HUES64 (cell line): ENCODE measurements at regions not wholly inside any gene's neighbourhood (a gene's known extent, or its start where the extent isn't known, plus 50 kb on each side); places are given as distances from the start of the nearest gene placed in this dataset.

Experiments used
- H3K27ac ChIP-seq: 2 replicates; pipeline ENCODE4 v1.7.0; 2013; ENCODE audit warnings: low read depth, low read length, inconsistent platforms
- H3K27me3 ChIP-seq: 2 replicates; pipeline ENCODE4 v1.6.1; 2013; ENCODE audit warnings: mild to moderate bottlenecking, low read length; ENCODE audit not compliant: insufficient read depth
- H3K36me3 ChIP-seq: 2 replicates; pipeline ENCODE4 v1.6.1; 2013; ENCODE audit warnings: mild to moderate bottlenecking, low read length; ENCODE audit not compliant: insufficient read depth
- H3K4me1 ChIP-seq: 2 replicates; pipeline ENCODE4 v1.6.1; 2013; ENCODE audit warnings: mild to moderate bottlenecking, low read length, moderate library complexity; ENCODE audit not compliant: insufficient read depth
- H3K4me3 ChIP-seq: 2 replicates; pipeline ENCODE4 v1.5.1; 2013; ENCODE audit warnings: mild to moderate bottlenecking, low read length, moderate library complexity
- H3K9ac ChIP-seq: 2 replicates; pipeline ENCODE4 v1.6.1; 2013; ENCODE audit warnings: mild to moderate bottlenecking, low read depth, low read length
- H3K9me3 ChIP-seq: 2 replicates; pipeline ENCODE4 v1.6.1; 2013; ENCODE audit warnings: low read depth, low read length; ENCODE audit not compliant: insufficient read depth
- whole genome bisulfite sequencing: fragments of 150-250, 120-280 bp; methylation state at CpG from one replicate; pipeline ENCODE4 v1.1.7; 2013; ENCODE audit warnings: missing lambda C conversion rate; 5-methylcytosine and 5-hydroxymethylcytosine counted together

GRCh38 chrX:43141885-43142284 is 363.9 kb upstream of the PPP1R2C start:
- no peak overlapping the region for H3K27ac ChIP-seq
- no peaks in the 10 kb centered on the region for H3K9me3 ChIP-seq
- no peak overlapping the region for H3K9ac ChIP-seq
- H3K4me3 ChIP-seq, result no peak overlapping the region
- no peaks in the 10 kb centered on the region for H3K4me1 ChIP-seq
- no peaks in the 10 kb centered on the region for H3K27me3 ChIP-seq
- no peaks in the 10 kb centered on the region for H3K36me3 ChIP-seq

- H3K27me3 ChIP-seq, result no peaks in the 10 kb centered on the region
- WGBS, result 87% methylated on average over 3 of the region's 3 CpGs
Measured at GRCh38 chrX:43148305-43148704, 370.3 kb upstream of the PPP1R2C start.

GRCh38 chrX:43165343-43165920 is 387.5 kb upstream of the PPP1R2C start:
- no peaks in the 10 kb centered on the region for H3K9me3 ChIP-seq
- no peaks in the 10 kb centered on the region for H3K36me3 ChIP-seq
- no peak overlapping the region for H3K4me3 ChIP-seq
- H3K27me3 ChIP-seq, result no peaks in the 10 kb centered on the region
- H3K27ac ChIP-seq, result no peak overlapping the region
- H3K4me1 ChIP-seq, result no peaks in the 10 kb centered on the region
- WGBS, result 81% methylated on average over 5 of the region's 5 CpGs
- no peak overlapping the region for H3K9ac ChIP-seq

More at GRCh38 chrX:43148305-43148704, 370.3 kb upstream of the PPP1R2C start:
- Histone ChIP-seq H3K36me3 (no peaks in the 10 kb centered on the region), H3K4me3 (no peak overlapping the region), H3K9me3 (no peaks in the 10 kb centered on the region), H3K4me1 (no peaks in the 10 kb centered on the region), H3K9ac (no peak overlapping the region), H3K27ac (no peak overlapping the region)

GRCh38 chrX:43166874-43167273 is 388.9 kb upstream of the PPP1R2C start:
- Histone ChIP-seq H3K4me3 (no peak overlapping the region), H3K27ac (no peak overlapping the region), H3K4me1 (no peaks in the 10 kb centered on the region), H3K9me3 (no peaks in the 10 kb centered on the region), H3K9ac (no peak overlapping the region), H3K27me3 (no peaks in the 10 kb centered on the region), H3K36me3 (no peaks in the 10 kb centered on the region)

- Histone ChIP-seq H3K36me3 (no peaks in the 10 kb centered on the region), H3K27ac (no peak overlapping the region), H3K27me3 (no peaks in the 10 kb centered on the region), H3K9ac (no peak overlapping the region), H3K4me1 (no peaks in the 10 kb centered on the region), H3K4me3 (no peak overlapping the region), H3K9me3 (0 out of 2 replicates have a peak, but pooled peaks cover 2% of the 10 kb centered on the region)
- WGBS, result 92% methylated on average over 2 of the region's 2 CpGs
Measured at GRCh38 chrX:43175434-43175833, 397.5 kb upstream of the PPP1R2C start.

GRCh38 chrX:43176686-43177085 is 398.7 kb upstream of the PPP1R2C start:
- Histone ChIP-seq H3K27ac (no peak overlapping the region), H3K36me3 (no peaks in the 10 kb centered on the region), H3K4me1 (no peaks in the 10 kb centered on the region), H3K9me3 (0 out of 2 replicates have a peak, but pooled peaks cover 2% of the 10 kb centered on the region), H3K9ac (no peak overlapping the region), H3K4me3 (no peak overlapping the region), H3K27me3 (no peaks in the 10 kb centered on the region)
- 97% methylated on average over 5 of the region's 6 CpGs for WGBS

- H3K9ac ChIP-seq, result no peak overlapping the region
- H3K36me3 ChIP-seq, result no peaks in the 10 kb centered on the region
- 93% methylated on average over 1 of the region's 1 CpG for WGBS
- no peak overlapping the region for H3K4me3 ChIP-seq
- no peak overlapping the region for H3K27ac ChIP-seq
- H3K9me3 ChIP-seq, result 0 out of 2 replicates have a peak, but pooled peaks cover 4% of the 10 kb centered on the region
- no peaks in the 10 kb centered on the region for H3K27me3 ChIP-seq
- H3K4me1 ChIP-seq, result no peaks in the 10 kb centered on the region
Measured at GRCh38 chrX:43188296-43188695, 410.3 kb upstream of the PPP1R2C start.

- H3K27ac ChIP-seq, result no peak overlapping the region
- no peak overlapping the region for H3K4me3 ChIP-seq
- H3K36me3 ChIP-seq, result no peaks in the 10 kb centered on the region
- H3K9me3 ChIP-seq, result no peaks in the 10 kb centered on the region
- H3K4me1 ChIP-seq, result no peaks in the 10 kb centered on the region
- no peaks in the 10 kb centered on the region for H3K27me3 ChIP-seq
- no peak overlapping the region for H3K9ac ChIP-seq
Measured at GRCh38 chrX:43211570-43211969, 433.6 kb upstream of the PPP1R2C start.

- no peak overlapping the region for H3K9ac ChIP-seq
- no peak overlapping the region for H3K4me3 ChIP-seq
- H3K27me3 ChIP-seq, result no peaks in the 10 kb centered on the region
- H3K27ac ChIP-seq, result no peak overlapping the region
- WGBS, result 78% methylated on average over 1 of the region's 2 CpGs
- no peaks in the 10 kb centered on the region for H3K36me3 ChIP-seq
- no peaks in the 10 kb centered on the region for H3K4me1 ChIP-seq
- no peaks in the 10 kb centered on the region for H3K9me3 ChIP-seq
Measured at GRCh38 chrX:43218198-43218597, 437.9 kb upstream of the MAOA start.

- H3K9me3 ChIP-seq, result no peaks in the 10 kb centered on the region
- no peaks in the 10 kb centered on the region for H3K4me1 ChIP-seq
- H3K9ac ChIP-seq, result no peak overlapping the region
- H3K36me3 ChIP-seq, result no peaks in the 10 kb centered on the region
- H3K4me3 ChIP-seq, result no peak overlapping the region
- H3K27me3 ChIP-seq, result no peaks in the 10 kb centered on the region
- H3K27ac ChIP-seq, result no peak overlapping the region
Measured at GRCh38 chrX:43224496-43224895, 431.6 kb upstream of the MAOA start.

GRCh38 chrX:43225626-43226328 is 430.3 kb upstream of the MAOA start:
- Histone ChIP-seq H3K4me3 (no peak overlapping the region), H3K9ac (no peak overlapping the region), H3K36me3 (no peaks in the 10 kb centered on the region), H3K27ac (no peak overlapping the region), H3K27me3 (no peaks in the 10 kb centered on the region), H3K4me1 (no peaks in the 10 kb centered on the region), H3K9me3 (no peaks in the 10 kb centered on the region)
- WGBS, result 93% methylated on average over 3 of the region's 3 CpGs
